ENCODE measurements at regions not wholly inside any gene's neighbourhood (a gene's known extent, or its start where the extent isn't known, plus 50 kb on each side); places are given as distances from the start of the nearest gene placed in this dataset.
"Not testable (repeated sequence)": the region's sequence is repeated elsewhere in the genome, so short reads cannot be mapped to it uniquely, and the experiment has no call there.

- Mint-ChIP-seq H3K27me3 (no peaks in the 10 kb centered on the region), H3K4me1 (peaks cover 27% of the 10 kb centered on the region), H3K4me3 (no peak overlapping the region), H3K36me3 (peaks cover 14% of the 10 kb centered on the region), H3K27ac (peak overlapping the region; percentile 72), H3K9me3 (no peaks in the 10 kb centered on the region)
Observed at GRCh38 chr21:33968995-33969348, 53.4 kb upstream of the ATP5PO start.

DNA sequence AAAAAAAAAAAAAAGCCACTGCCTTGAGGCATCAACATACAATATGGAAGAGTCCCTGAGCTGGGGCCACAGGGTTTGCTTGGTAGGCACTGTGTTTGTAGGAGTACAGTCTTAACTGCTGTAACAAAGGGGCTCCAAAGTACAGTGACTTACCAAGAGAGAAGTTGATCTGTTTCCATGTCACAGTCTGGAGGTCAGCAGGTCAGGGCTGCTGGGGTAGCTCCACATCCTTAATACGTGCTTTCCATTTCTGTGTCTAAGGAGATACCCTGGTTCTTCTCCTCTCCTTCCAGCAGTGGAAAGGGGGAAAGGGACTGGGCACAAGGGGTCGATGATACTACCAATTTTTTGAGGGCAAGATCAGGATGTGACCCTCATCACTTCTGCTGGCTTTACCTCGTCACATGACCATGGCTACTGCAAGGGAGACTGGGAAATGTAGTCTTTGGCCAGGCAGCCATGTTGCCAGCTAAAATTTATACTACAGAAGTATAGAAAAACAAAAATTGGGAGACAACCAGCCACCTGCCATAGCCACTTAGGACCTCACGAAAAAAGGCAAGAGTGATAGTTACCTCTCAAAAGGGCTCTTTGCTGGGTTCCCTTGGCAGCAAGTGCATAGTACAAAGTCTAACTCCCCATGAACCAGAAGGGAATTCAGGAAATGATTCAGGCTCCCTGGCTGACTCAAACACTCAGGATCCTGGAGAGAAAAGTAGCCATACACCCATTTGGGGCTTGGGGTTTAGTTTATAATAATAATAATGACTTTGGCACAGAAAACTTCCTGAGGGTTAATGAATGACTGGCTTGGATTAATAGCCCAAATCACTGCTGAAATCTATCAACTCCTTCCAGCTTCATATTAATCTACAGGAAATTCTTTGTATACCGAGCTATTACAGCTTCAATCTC is 52.7 kb upstream of the ATP5PO start:
- H3K27me3 Mint-ChIP-seq, result no peaks in the 10 kb centered on the region
- peaks cover 32% of the 10 kb centered on the region for H3K4me1 Mint-ChIP-seq
- no peaks in the 10 kb centered on the region for H3K9me3 Mint-ChIP-seq
- peaks cover 17% of the 10 kb centered on the region for H3K36me3 Mint-ChIP-seq
- H3K4me3 Mint-ChIP-seq, result no peak overlapping the region
- H3K27ac Mint-ChIP-seq, result peak overlapping the region; percentile 51

- Mint-ChIP-seq H3K9me3 (no peaks in the 10 kb centered on the region), H3K27me3 (no peaks in the 10 kb centered on the region), H3K4me1 (peaks cover 35% of the 10 kb centered on the region), H3K36me3 (peaks cover 26% of the 10 kb centered on the region), H3K4me3 (no peak overlapping the region), H3K27ac (no peak overlapping the region)
Observed at GRCh38 chr21:33967086-33967571, 51.5 kb upstream of the ATP5PO start.

- peaks cover 26% of the 10 kb centered on the region for H3K36me3 Mint-ChIP-seq
Observed at GRCh38 chr21:33966324-33966949, 50.8 kb upstream of the ATP5PO start.

GRCh38 chr21:33965662-33966061 is 50.1 kb upstream of the ATP5PO start:
- not testable (repeated sequence) for H3K9me3 Mint-ChIP-seq, H3K4me3 Mint-ChIP-seq
- H3K36me3 Mint-ChIP-seq, result peaks cover 25% of the 10 kb centered on the region

More at GRCh38 chr21:33966324-33966949, 50.8 kb upstream of the ATP5PO start:
- H3K27me3 Mint-ChIP-seq, result no peaks in the 10 kb centered on the region
- no peak overlapping the region for H3K27ac Mint-ChIP-seq
- no peaks in the 10 kb centered on the region for H3K9me3 Mint-ChIP-seq
- H3K4me3 Mint-ChIP-seq, result no peak overlapping the region
- peaks cover 35% of the 10 kb centered on the region for H3K4me1 Mint-ChIP-seq

More at GRCh38 chr21:33965662-33966061, 50.1 kb upstream of the ATP5PO start:
- H3K27ac Mint-ChIP-seq, H3K27me3 Mint-ChIP-seq: not testable (repeated sequence)
- H3K4me1 Mint-ChIP-seq, result peaks cover 35% of the 10 kb centered on the region

Measured in activated naive CD4-positive, alpha-beta T cell treated with anti-CD3 and anti-CD28 coated beads, Interleukin-2, amount 50 U/mL, for 24 hours (primary cell).